SU-DHL-6 (cell line): ENCODE measurements at regions not wholly inside any gene's neighbourhood (a gene's known extent, or its start where the extent isn't known, plus 50 kb on each side); places are given as distances from the start of the nearest gene placed in this dataset.

ENCODE experiments used
- H2AFZ ChIP-seq: fragments of 200-600 bp; sonication (generic); 2 replicates; pipeline ENCODE4 v1.6.1; 2014; ENCODE audit warnings: low read depth, mild to moderate bottlenecking, moderate library complexity, mixed read lengths, antibody characterized with exemption, low read length; ENCODE audit not compliant: severe bottlenecking
- H3F3A ChIP-seq: fragments of 200-600 bp; shearing (Covaris generic); 2 replicates; pipeline ENCODE4 v1.6.0; 2016; ENCODE audit warnings: antibody characterized with exemption, mild to moderate bottlenecking; ENCODE audit not compliant: insufficient read depth
- H3K27ac ChIP-seq: fragments of 200-600 bp; sonication (generic); 2 replicates; pipeline ENCODE4 v1.5.1; 2016; ENCODE audit warnings: low read depth, mild to moderate bottlenecking, low read length, moderate library complexity, mixed read lengths
- H3K27me3 ChIP-seq: fragments of 200-600 bp; sonication (generic), shearing (Covaris generic); 2 replicates; pipeline ENCODE4 v1.6.0; 2014; ENCODE audit warnings: mild to moderate bottlenecking, low read length
- H3K36me3 ChIP-seq: fragments of 200-600 bp; sonication (generic); 2 replicates; pipeline ENCODE4 v1.6.1; 2014; ENCODE audit warnings: mild to moderate bottlenecking, low read length, mixed read lengths
- H3K4me2 ChIP-seq: fragments of 300-600, 200-600 bp; shearing (Covaris generic), sonication (generic); 2 replicates; pipeline ENCODE4 v1.6.0; 2014; ENCODE audit warnings: low read length, low read depth, mild to moderate bottlenecking; ENCODE audit not compliant: poor library complexity, severe bottlenecking
- H3K4me3 ChIP-seq: fragments of 200-600 bp; sonication (generic); 2 replicates; pipeline ENCODE4 v1.5.1; 2014; ENCODE audit warnings: antibody characterized with exemption, low read length, mild to moderate bottlenecking, mixed read lengths; ENCODE audit not compliant: insufficient read depth, poor library complexity, severe bottlenecking
- H3K79me2 ChIP-seq: fragments of 200-600 bp; sonication (generic); 2 replicates; pipeline ENCODE4 v1.6.1; 2014; ENCODE audit warnings: mild to moderate bottlenecking, low read length, moderate library complexity; ENCODE audit not compliant: insufficient read depth
- H3K9ac ChIP-seq: fragments of 200-600 bp; sonication (generic); 2 replicates; pipeline ENCODE4 v1.7.0; 2014; ENCODE audit warnings: mild to moderate bottlenecking, low read length
- H3K9me2 ChIP-seq: fragments of 200-600 bp; sonication (generic); replicated peaks from 2 replicates; pipeline ENCODE4 v1.6.1; 2014; ENCODE audit warnings: low read length; ENCODE audit not compliant: insufficient read depth
- H3K9me3 ChIP-seq: fragments of 200-600 bp; sonication (generic); 2 replicates; pipeline ENCODE4 v1.6.1; 2014; ENCODE audit warnings: low read length, mixed read lengths; ENCODE audit not compliant: insufficient read depth
- H4K20me1 ChIP-seq: fragments of 200-600 bp; sonication (generic); 2 replicates; pipeline ENCODE4 v1.6.1; 2014; ENCODE audit warnings: low read depth, mild to moderate bottlenecking, antibody characterized with exemption, low read length, moderate library complexity, mixed read lengths
- EZH2phosphoT487 ChIP-seq: fragments of 200-600 bp; sonication (generic), shearing (Covaris generic); conservative IDR thresholded peaks from 2 replicates; pipeline ENCODE4 v1.6.1; 2018; ENCODE audit warnings: mild to moderate bottlenecking, antibody characterized with exemption, low read length, moderate library complexity, mixed read lengths
- TF ChIP-seq, protein P1 (sequence below): fragments of 200-600 bp; sonication (generic); IDR thresholded peaks from one replicate; pipeline ENCODE4 v1.5.1; 2017; ENCODE audit warnings: antibody characterized with exemption, mild to moderate bottlenecking, low read length, moderate library complexity; ENCODE audit not compliant: insufficient read depth, poor library complexity, severe bottlenecking

DNA sequence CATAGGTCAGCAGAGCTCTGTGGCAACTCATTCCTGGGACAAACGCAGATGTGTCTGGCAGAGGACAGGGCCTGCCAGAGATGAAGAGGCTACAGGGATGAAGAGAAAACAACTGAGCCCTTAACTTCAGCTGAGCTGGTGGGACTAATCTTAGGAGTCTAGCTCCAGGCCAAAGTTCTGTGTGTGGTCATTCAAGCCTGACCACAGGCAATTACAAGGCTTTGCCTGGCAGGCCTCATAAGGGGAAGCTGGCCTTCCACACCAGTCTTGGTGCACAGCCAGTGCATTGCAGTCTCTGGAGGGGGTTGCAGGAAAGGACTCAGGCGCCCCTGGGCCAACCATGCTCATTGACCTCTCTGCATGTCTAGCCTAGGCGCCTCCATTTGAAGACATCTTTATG, 127.6 kb upstream of the DAAM1 start:
- H3F3A ChIP-seq, result no peaks in the 10 kb centered on the region
- no peak overlapping the region for H3K9ac ChIP-seq
- H3K79me2 ChIP-seq, result no peaks in the 10 kb centered on the region
- H3K4me3 ChIP-seq, result no peak overlapping the region
- no peaks in the 10 kb centered on the region for H4K20me1 ChIP-seq
- H3K36me3 ChIP-seq, result no peaks in the 10 kb centered on the region
- H3K27ac ChIP-seq, result no peak overlapping the region
- no peak overlapping the region for H3K4me2 ChIP-seq
- H2AFZ ChIP-seq, result no peak overlapping the region
- no peak for TF ChIP-seq EZH2phosphoT487
- TF ChIP-seq, protein P1, sequence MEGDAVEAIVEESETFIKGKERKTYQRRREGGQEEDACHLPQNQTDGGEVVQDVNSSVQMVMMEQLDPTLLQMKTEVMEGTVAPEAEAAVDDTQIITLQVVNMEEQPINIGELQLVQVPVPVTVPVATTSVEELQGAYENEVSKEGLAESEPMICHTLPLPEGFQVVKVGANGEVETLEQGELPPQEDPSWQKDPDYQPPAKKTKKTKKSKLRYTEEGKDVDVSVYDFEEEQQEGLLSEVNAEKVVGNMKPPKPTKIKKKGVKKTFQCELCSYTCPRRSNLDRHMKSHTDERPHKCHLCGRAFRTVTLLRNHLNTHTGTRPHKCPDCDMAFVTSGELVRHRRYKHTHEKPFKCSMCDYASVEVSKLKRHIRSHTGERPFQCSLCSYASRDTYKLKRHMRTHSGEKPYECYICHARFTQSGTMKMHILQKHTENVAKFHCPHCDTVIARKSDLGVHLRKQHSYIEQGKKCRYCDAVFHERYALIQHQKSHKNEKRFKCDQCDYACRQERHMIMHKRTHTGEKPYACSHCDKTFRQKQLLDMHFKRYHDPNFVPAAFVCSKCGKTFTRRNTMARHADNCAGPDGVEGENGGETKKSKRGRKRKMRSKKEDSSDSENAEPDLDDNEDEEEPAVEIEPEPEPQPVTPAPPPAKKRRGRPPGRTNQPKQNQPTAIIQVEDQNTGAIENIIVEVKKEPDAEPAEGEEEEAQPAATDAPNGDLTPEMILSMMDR, result no peak
- peaks cover 7% of the 10 kb centered on the region; the same call in 1 of the 2 replicates for H3K9me3 ChIP-seq
- no peaks in the 10 kb centered on the region for H3K27me3 ChIP-seq
- H3K9me2 ChIP-seq, result no peaks in the 10 kb centered on the region

DNA sequence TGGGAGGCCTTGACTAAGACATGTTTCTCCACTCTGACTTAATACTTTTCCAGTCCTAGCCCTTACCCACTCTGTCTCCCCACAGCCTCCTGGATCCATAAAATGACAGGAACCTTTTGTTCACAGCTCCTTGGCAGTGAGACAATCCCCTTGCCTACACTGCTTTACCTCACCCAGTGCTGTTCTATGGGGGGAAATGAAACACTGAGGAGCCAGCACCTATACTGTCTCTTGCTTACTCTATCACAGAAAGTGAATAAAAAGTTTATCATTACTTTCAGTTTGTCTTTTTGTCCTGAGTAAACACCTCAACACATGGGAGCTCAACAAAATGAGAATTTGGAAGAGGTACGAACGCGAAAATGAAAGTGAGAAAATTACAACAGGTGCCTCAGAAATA, 127.2 kb upstream of the DAAM1 start:
- H3K79me2 ChIP-seq, result no peaks in the 10 kb centered on the region
- no peak overlapping the region for H3K9ac ChIP-seq
- no peak overlapping the region for H3K4me2 ChIP-seq
- no peaks in the 10 kb centered on the region for H4K20me1 ChIP-seq
- no peak overlapping the region for H3K4me3 ChIP-seq
- H3F3A ChIP-seq, result no peaks in the 10 kb centered on the region
- no peaks in the 10 kb centered on the region for H3K27me3 ChIP-seq
- no peak overlapping the region for H2AFZ ChIP-seq
- no peaks in the 10 kb centered on the region for H3K36me3 ChIP-seq
- TF ChIP-seq, protein P1, result no peak
- TF ChIP-seq EZH2phosphoT487, result no peak
- no peak overlapping the region for H3K27ac ChIP-seq
- H3K9me2 ChIP-seq, result no peaks in the 10 kb centered on the region
- peaks cover 7% of the 10 kb centered on the region; the same call in 1 of the 2 replicates for H3K9me3 ChIP-seq

DNA sequence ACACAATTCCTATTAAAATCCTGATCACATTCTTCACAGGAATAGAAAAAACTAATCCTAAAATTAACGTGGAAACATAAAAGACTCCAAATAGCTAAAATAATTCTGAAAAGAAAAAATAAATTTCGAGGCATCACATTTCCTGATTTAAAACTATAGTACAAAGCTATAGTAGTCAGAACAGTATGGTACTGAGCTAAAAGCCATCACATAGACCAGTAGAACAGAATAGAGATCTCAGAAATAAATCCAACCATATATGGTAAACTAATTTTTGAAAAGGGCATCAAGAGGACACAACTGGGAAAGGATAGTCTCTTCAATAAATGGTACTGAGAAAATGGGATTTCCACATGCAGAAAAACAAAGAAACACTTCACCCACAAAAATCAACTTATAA, 125.2 kb upstream of the DAAM1 start:
- Histone ChIP-seq H3K79me2 (no peaks in the 10 kb centered on the region), H3K9ac (no peak overlapping the region), H3K9me2 (no peaks in the 10 kb centered on the region), H3K27me3 (no peaks in the 10 kb centered on the region), H3K4me3 (no peak overlapping the region), H3K27ac (no peak overlapping the region), H3F3A (no peaks in the 10 kb centered on the region), H3K9me3 (peaks cover 7% of the 10 kb centered on the region; the same call in 1 of the 2 replicates), H3K4me2 (no peak overlapping the region), H2AFZ (no peak overlapping the region), H3K36me3 (no peaks in the 10 kb centered on the region), H4K20me1 (no peaks in the 10 kb centered on the region)
- no peak for TF ChIP-seq EZH2phosphoT487
- TF ChIP-seq, protein P1, result no peak
